NT2/D1 (cell line): ENCODE measurements at regions not wholly inside any gene's neighbourhood (a gene's known extent, or its start where the extent isn't known, plus 50 kb on each side); places are given as distances from the start of the nearest gene placed in this dataset.

ENCODE experiments used
- SUZ12 ChIP-seq: IDR thresholded peaks from 2 replicates; pipeline ENCODE4 v1.6.1; 2011; ENCODE audit not compliant: insufficient read length, insufficient read depth; ENCODE audit errors: extremely low read depth
- YY1 ChIP-seq: IDR thresholded peaks from 2 replicates; pipeline ENCODE4 v1.6.1; 2011; ENCODE audit not compliant: insufficient read length, insufficient read depth
- ZNF274 ChIP-seq: IDR thresholded peaks from 2 replicates; pipeline ENCODE4 v1.6.1; 2011; ENCODE audit warnings: mild to moderate bottlenecking, low read depth, low read length

DNA sequence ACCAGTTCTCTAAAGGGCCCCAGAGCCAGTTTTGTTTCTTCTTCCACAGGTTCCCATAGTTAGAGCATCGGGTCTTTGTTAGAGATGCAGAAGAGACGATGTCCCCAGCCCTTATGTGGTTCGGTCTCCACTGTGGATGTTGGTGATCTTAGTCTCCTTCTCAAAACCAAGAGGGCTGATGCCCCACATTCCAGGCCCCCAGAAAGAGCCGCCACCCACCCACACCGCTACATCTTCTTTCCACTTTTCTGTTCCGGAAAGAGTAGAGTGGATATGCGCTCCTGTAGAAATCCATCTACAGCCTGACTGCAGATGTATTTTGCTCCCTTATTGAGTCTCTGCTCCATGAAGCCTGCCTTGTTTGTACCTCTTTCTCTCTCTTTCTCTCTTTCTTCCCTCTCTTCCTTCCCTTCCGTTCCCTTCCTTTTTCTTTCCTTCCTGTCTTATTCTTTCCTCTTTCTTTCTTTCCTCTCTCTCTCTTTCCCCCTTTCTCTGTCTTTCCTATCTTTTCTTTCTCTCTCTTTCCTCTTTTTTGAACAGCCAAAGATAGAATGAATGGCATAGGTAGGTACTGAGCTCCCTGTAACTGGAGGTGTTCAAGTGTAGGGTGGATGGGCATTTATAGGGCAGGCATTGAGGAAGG is 224.3 kb downstream of the SEC14L1 start:
- TF ChIP-seq SUZ12, result no peak
- TF ChIP-seq ZNF274, result no peak
- TF ChIP-seq YY1, result no peak
